ENCODE measurements at regions not wholly inside any gene's neighbourhood (a gene's known extent, or its start where the extent isn't known, plus 50 kb on each side); places are given as distances from the start of the nearest gene placed in this dataset.

- TF ChIP-seq CTCF (optimal IDR thresholded peaks at IDR 0.05 in 1 of 3, IDR thresholded peaks at IDR 0.05 in 1 of 3, conservative IDR thresholded peaks at IDR 0.05 in 1 of 3; ENCODE audit: extremely low read depth in 1 of 3, insufficient read depth in 2 of 3, low read length in 3 of 3) (no peak), EZH2 (IDR thresholded peaks at IDR 0.05; ENCODE audit: low read length) (no peak)
- Histone ChIP-seq H3K9me1 (ENCODE audit: control insufficient read depth, extremely low read depth, insufficient read depth, low read length) (no peaks in the 10 kb centered on the region), H2AFZ (ENCODE audit: control insufficient read depth, low read length) (no peak overlapping the region), H3K4me3 (ENCODE audit: control insufficient read depth in 2 of 3, extremely low read depth in 1 of 3, insufficient read depth in 2 of 3, low read depth in 1 of 3, low read length in 3 of 3) (no peak overlapping the region), H3K9ac (ENCODE audit: control insufficient read depth, extremely low read depth, insufficient read depth, low read length) (no peak overlapping the region), H3K27me3 (ENCODE audit: control insufficient read depth, extremely low read depth, insufficient read depth, low read length) (no peaks in the 10 kb centered on the region), H3K36me3 (ENCODE audit: control insufficient read depth in 2 of 2, extremely low read depth in 1 of 2, insufficient read depth in 2 of 2, low read length in 2 of 2) (no peaks in the 10 kb centered on the region), H4K20me1 (ENCODE audit: control insufficient read depth, extremely low read depth, insufficient read depth, low read length) (no peaks in the 10 kb centered on the region), H3K27ac (ENCODE audit: control insufficient read depth, insufficient read depth, low read length) (no peak overlapping the region), H3K4me2 (ENCODE audit: control insufficient read depth, extremely low read depth, insufficient read depth, low read depth, low read length) (no peak overlapping the region), H3K4me1 (ENCODE audit: control insufficient read depth, extremely low read depth, insufficient read depth, low read length) (no peaks in the 10 kb centered on the region), H3K9me3 (ENCODE audit: control insufficient read depth, low read depth, low read length) (no peaks in the 10 kb centered on the region), H3K79me2 (ENCODE audit: control insufficient read depth, insufficient read depth, low read length) (no peaks in the 10 kb centered on the region)
- DNase-seq (ENCODE audit: low read depth, low spot score) (no peak), FAIRE-seq (no peak)
- dilution Hi-C loops (cut with MboI; ENCODE audit: extremely low pct_ligation_motif_present, low sequenced_read_pairs): no loop called here
Measured at GRCh38 chr5:118015511-118015910, 972.8 kb downstream of the DTWD2 start.

GRCh38 chr5:118009741-118010297 lies 978.5 kb downstream of the DTWD2 start:
- Histone ChIP-seq H3K36me3 (ENCODE audit: control insufficient read depth in 2 of 2, extremely low read depth in 1 of 2, insufficient read depth in 2 of 2, low read length in 2 of 2) (no peaks in the 10 kb centered on the region), H3K4me1 (ENCODE audit: control insufficient read depth, extremely low read depth, insufficient read depth, low read length) (no peaks in the 10 kb centered on the region), H3K27me3 (ENCODE audit: control insufficient read depth, extremely low read depth, insufficient read depth, low read length) (no peaks in the 10 kb centered on the region), H4K20me1 (ENCODE audit: control insufficient read depth, extremely low read depth, insufficient read depth, low read length) (no peaks in the 10 kb centered on the region), H3K4me3 (ENCODE audit: control insufficient read depth in 2 of 3, extremely low read depth in 1 of 3, insufficient read depth in 2 of 3, low read depth in 1 of 3, low read length in 3 of 3) (no peak overlapping the region), H3K4me2 (ENCODE audit: control insufficient read depth, extremely low read depth, insufficient read depth, low read depth, low read length) (no peak overlapping the region), H2AFZ (ENCODE audit: control insufficient read depth, low read length) (no peak overlapping the region), H3K9ac (ENCODE audit: control insufficient read depth, extremely low read depth, insufficient read depth, low read length) (no peak overlapping the region), H3K79me2 (ENCODE audit: control insufficient read depth, insufficient read depth, low read length) (no peaks in the 10 kb centered on the region), H3K9me3 (ENCODE audit: control insufficient read depth, low read depth, low read length) (no peaks in the 10 kb centered on the region), H3K9me1 (ENCODE audit: control insufficient read depth, extremely low read depth, insufficient read depth, low read length) (no peaks in the 10 kb centered on the region), H3K27ac (ENCODE audit: control insufficient read depth, insufficient read depth, low read length) (no peak overlapping the region)
- no peak for DNase-seq (ENCODE audit: low read depth, low spot score)
- FAIRE-seq: no peak
- no peak for TF ChIP-seq CTCF (optimal IDR thresholded peaks at IDR 0.05 in 1 of 3, IDR thresholded peaks at IDR 0.05 in 1 of 3, conservative IDR thresholded peaks at IDR 0.05 in 1 of 3; ENCODE audit: extremely low read depth in 1 of 3, insufficient read depth in 2 of 3, low read length in 3 of 3)
- TF ChIP-seq EZH2 (IDR thresholded peaks at IDR 0.05; ENCODE audit: low read length): no peak
- dilution Hi-C loops (cut with MboI; ENCODE audit: extremely low pct_ligation_motif_present, low sequenced_read_pairs): no loop called here

Measured in keratinocyte (primary cell).